A673 (cell line): ENCODE measurements at regions not wholly inside any gene's neighbourhood (a gene's known extent, or its start where the extent isn't known, plus 50 kb on each side); places are given as distances from the start of the nearest gene placed in this dataset.

Experiments used
- CTCF ChIP-seq: fragments of 300-800, 200-600 bp; sonication (generic); conservative IDR thresholded peaks from 2 replicates; pipeline ENCODE4 v1.5.1; 2017; ENCODE audit warnings: low read depth, mild to moderate bottlenecking, antibody characterized with exemption, low read length, moderate library complexity, mixed read lengths
- EZH2 ChIP-seq: fragments of 200-600 bp; sonication (generic); IDR thresholded peaks from 2 replicates; pipeline ENCODE4 v1.6.1; 2017; ENCODE audit warnings: borderline replicate concordance, low read depth, mild to moderate bottlenecking, mixed read lengths, antibody characterized with exemption, low read length; ENCODE audit not compliant: poor library complexity, severe bottlenecking

- TF ChIP-seq CTCF (peak; percentile 97), EZH2 (no peak)
These were observed 234.9 kb upstream of the CYRIA start for GRCh38 chr2:16900405-16901025.
